GM12891 (cell line): ENCODE measurements at regions not wholly inside any gene's neighbourhood (a gene's known extent, or its start where the extent isn't known, plus 50 kb on each side); places are given as distances from the start of the nearest gene placed in this dataset.

ENCODE experiments used
- POLR2A ChIP-seq: IDR thresholded peaks from 2 replicates; pipeline ENCODE4 v1.6.1; 2011; ENCODE audit warnings: low read depth, low read length, control low read depth
- TAF1 ChIP-seq: IDR thresholded peaks from 2 replicates; pipeline ENCODE4 v1.6.1; 2011; ENCODE audit warnings: low read depth, low read length, control low read depth

- TF ChIP-seq POLR2A (no peak), TAF1 (no peak)
Observed at GRCh38 chr12:107586256-107586970, 99.2 kb upstream of the PWP1 start.
